ENCODE measurements at regions not wholly inside any gene's neighbourhood (a gene's known extent, or its start where the extent isn't known, plus 50 kb on each side); places are given as distances from the start of the nearest gene placed in this dataset.

GRCh38 chr2:155574941-155575340 lies 757.6 kb downstream of the NR4A2 start:
- TF ChIP-seq POLR2AphosphoS5 (IDR thresholded peaks at IDR 0.05; ENCODE audit: borderline replicate concordance, low read depth, low read length), result no peak
- no peak for TF ChIP-seq EZH2 (IDR thresholded peaks at IDR 0.05)
- TF ChIP-seq FOXP2 (optimal IDR thresholded peaks at IDR 0.05; ENCODE audit: control extremely low read depth, extremely low read length, insufficient read depth), result no peak
